ENCODE measurements at regions not wholly inside any gene's neighbourhood (a gene's known extent, or its start where the extent isn't known, plus 50 kb on each side); places are given as distances from the start of the nearest gene placed in this dataset.

- TF ChIP-seq CTCF (IDR thresholded peaks at IDR 0.05): no peak
- TF ChIP-seq POLR2AphosphoS5 (IDR thresholded peaks at IDR 0.05): no peak
- TF ChIP-seq POLR2A (IDR thresholded peaks at IDR 0.05): no peak
- TF ChIP-seq EP300 (IDR thresholded peaks at IDR 0.05): no peak
Observed at GRCh38 chr3:13265016-13265415, 155.1 kb downstream of the NUP210 start.

Measured in gastroesophageal sphincter (tissue), 3 donors.